Stimulated activated memory B cell treated with anti-CD40 and anti-IgM and Interleukin-4, amounts not matched to agents 10 μg/mL and 1 μg/mL and 100 μg/mL, for 72 hours (primary cell): ENCODE measurements at regions not wholly inside any gene's neighbourhood (a gene's known extent, or its start where the extent isn't known, plus 50 kb on each side); places are given as distances from the start of the nearest gene placed in this dataset.
"Not testable (repeated sequence)": the region's sequence is repeated elsewhere in the genome, so short reads cannot be mapped to it uniquely, and the experiment has no call there.

Experiments
- ATAC-seq: fragments of 150-1000 bp; cut with Tn5 transposase; 2 replicates; pipeline ENCODE4 v1.10.0; 2021
- H3K27ac Mint-ChIP-seq: one replicate; pipeline ENCODE4 v1.8.0; 2022; ENCODE audit warnings: mild to moderate bottlenecking, mixed read lengths
- H3K27me3 Mint-ChIP-seq: one replicate; pipeline ENCODE4 v1.8.0; 2022; ENCODE audit warnings: mixed read lengths
- H3K36me3 Mint-ChIP-seq: one replicate; pipeline ENCODE4 v1.8.0; 2022; ENCODE audit warnings: mixed read lengths
- H3K4me1 Mint-ChIP-seq: one replicate; pipeline ENCODE4 v1.8.0; 2022; ENCODE audit warnings: mixed read lengths
- H3K4me3 Mint-ChIP-seq: one replicate; pipeline ENCODE4 v1.8.0; 2022; ENCODE audit warnings: mild to moderate bottlenecking, moderate library complexity, mixed read lengths
- H3K9me3 Mint-ChIP-seq: one replicate; pipeline ENCODE4 v1.8.0; 2022; ENCODE audit warnings: mixed read lengths

DNA sequence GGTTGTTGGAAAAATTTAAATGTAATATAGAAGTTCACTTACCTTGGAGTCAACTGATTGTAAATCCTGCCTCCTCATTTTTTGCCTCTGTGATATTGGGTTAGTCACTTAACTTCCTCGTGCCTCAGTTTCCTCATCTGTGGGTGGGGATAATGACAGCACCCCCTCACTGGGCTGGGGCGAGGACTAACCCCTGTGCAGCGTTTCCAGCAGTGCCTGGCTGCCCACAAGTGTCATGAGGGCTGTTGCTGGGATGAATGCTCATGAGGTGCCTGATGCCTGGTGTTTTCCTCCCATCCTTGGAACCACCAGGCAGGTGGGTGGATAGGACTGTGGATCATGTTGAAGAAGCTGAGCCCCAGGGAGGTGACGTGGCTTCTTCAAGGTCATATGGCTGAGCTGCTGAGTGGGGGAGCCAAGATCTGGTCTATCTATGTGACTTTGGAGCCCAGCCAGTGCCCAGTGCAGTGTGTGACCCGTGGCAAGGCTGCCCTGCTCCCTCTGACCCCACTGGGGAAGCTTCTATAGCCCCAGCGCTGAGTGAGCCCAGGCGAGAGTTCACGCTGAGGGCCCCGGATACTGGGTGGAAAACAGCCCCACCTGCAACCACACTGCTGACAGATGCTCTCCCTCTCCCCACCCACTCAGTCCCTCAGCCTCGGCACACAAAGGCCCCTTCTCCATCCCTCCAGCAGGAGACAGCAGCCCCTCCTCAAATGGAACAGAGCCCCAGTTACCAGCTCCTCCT, 446.0 kb downstream of the PTPRU start:
- H3K27me3 Mint-ChIP-seq: peaks cover 50% of the 10 kb centered on the region
- H3K36me3 Mint-ChIP-seq: no peaks in the 10 kb centered on the region
- H3K4me1 Mint-ChIP-seq: no peaks in the 10 kb centered on the region

DNA sequence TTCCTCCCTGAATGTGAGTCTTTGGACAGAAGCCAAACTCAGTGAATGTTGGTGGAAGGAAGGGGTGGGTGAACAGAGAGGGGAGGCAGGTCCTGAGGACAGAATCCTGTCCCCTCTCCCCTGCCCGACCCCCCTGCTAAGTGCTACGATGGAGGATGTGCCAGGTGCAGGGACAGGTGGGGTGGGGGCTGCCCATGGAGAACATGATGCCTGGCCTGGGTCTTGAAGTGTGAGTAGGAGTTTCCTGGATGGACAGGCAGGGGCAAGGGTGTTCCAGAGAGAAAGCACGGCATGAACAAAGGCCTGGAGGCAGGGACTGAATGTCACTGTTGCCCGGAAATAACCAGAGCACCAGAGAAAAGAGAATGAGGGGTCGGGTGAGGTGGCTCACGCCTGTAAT, 445.1 kb downstream of the PTPRU start:
- H3K36me3 Mint-ChIP-seq, H3K9me3 Mint-ChIP-seq, H3K27ac Mint-ChIP-seq, H3K4me3 Mint-ChIP-seq, H3K4me1 Mint-ChIP-seq, ATAC-seq: not testable (repeated sequence)
- H3K27me3 Mint-ChIP-seq: peaks cover 41% of the 10 kb centered on the region

More for the DNA sequence above, 446.0 kb downstream of the PTPRU start:
- H3K9me3 Mint-ChIP-seq: no peaks in the 10 kb centered on the region
- ATAC-seq: no peak
- H3K27ac Mint-ChIP-seq: no peak overlapping the region
- H3K4me3 Mint-ChIP-seq: no peak overlapping the region

DNA sequence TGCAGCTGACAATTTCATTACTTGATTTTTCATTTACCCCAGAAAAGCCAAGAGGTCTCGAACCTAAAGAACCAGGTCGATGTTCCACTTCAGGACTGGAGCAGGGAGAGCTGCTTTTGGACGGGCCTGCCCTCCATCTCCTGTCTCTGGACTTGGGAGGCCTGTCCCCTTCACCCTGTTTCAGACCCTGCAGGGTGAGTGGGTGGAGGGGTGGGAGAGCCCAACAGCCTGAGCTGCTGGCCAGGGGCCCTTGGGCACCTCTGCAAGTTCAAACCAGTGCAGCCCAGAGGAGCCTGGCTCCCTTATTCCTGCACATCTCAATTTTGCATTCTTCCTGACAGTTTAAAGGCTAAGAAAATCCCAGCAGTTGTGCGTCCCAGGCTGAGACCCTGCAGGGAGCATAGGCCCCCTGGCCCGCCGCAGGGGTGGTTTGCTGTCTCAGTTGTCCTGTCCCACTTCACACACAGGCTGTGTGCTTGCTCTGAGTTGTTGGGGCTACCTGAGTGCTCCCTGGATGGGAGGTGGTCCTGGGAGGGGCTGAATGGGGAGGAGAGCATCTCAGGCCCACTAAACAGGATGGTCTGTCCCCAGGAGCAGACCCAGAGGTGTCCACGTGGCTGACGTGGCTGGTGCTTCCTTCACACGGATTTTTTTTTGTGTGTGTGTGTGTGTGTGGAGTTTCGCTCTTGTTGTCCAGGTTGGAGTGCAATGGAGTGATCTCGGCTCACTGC, 443.7 kb downstream of the PTPRU start:
- H3K27me3 Mint-ChIP-seq: peaks cover 27% of the 10 kb centered on the region
- H3K27ac Mint-ChIP-seq: no peak overlapping the region
- H3K9me3 Mint-ChIP-seq: no peaks in the 10 kb centered on the region
- no peak for ATAC-seq
- no peak overlapping the region for H3K4me3 Mint-ChIP-seq
- H3K4me1 Mint-ChIP-seq: no peaks in the 10 kb centered on the region
- H3K36me3 Mint-ChIP-seq: no peaks in the 10 kb centered on the region

DNA sequence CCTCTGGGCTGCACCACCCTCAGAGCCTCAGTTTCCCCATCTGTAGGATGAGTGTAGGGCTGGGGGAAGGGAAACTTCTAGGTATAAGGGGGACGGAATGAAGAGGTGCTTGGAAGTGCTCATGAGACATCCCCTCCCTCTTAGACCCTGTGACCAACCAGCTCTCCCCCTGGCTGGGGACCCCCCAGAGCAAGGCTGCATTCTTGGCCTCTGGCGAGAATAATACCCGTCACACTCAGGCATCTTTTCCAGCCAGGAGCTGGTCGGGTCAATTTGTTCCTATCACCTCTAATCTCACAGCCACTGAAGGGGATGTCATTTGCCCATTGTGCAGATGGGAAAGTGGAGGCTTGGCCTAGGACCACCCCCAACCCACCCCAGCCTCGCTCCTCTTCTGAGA, 443.0 kb downstream of the PTPRU start:
- H3K36me3 Mint-ChIP-seq: no peaks in the 10 kb centered on the region
- no peak for ATAC-seq
- no peaks in the 10 kb centered on the region for H3K9me3 Mint-ChIP-seq
- H3K27ac Mint-ChIP-seq: no peak overlapping the region
- peaks cover 22% of the 10 kb centered on the region for H3K27me3 Mint-ChIP-seq
- H3K4me1 Mint-ChIP-seq: no peaks in the 10 kb centered on the region
- no peak overlapping the region for H3K4me3 Mint-ChIP-seq

DNA sequence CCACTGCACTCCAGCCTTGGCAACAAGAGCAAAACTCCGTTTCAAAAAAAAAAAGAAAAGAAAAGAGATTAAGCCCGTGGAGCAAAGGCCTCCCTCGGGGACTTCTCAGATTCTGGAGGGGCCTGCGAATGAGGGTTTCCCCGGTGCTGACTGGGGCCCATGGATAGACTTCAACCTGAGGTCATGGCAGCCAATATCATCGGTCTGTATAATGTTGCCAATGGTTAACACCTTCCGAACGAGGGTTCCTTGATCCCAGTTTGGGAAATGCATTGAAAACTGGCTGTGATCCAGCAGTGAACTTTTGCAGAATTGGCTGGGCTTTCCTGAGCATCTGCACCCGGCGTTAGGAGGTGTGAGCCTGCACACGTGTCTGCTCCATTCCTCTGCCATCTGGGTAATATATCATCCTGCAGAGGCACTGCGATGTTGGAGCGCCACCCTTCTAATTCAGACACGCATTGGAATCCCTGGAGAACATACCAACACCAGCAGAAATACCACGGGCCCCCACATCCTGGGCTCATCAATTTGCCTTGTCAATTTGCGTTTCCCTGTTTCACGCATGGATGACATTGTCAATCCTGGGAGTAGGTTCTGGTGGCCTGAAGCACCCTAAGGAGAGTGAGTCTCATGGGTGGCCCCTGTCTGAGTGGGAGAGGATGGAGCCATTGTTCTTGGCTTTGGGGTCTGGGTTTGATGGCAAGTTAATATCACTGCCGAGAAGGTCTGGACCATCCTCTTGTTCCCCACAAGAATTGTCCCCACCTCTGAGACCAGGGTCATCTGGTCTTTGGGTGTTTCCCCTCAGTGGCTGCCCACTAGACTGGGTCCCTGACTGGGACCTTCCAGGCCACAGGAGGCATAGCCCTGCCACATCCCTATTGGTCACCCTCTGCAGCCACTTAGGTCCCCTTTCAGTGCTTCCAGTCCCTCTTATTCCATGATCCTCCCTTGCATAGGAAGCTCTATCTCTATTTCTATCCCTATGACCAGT, 441.0 kb downstream of the PTPRU start:
- no peak overlapping the region for H3K4me3 Mint-ChIP-seq
- H3K27me3 Mint-ChIP-seq: peaks cover 8% of the 10 kb centered on the region
- no peak overlapping the region for H3K27ac Mint-ChIP-seq
- H3K4me1 Mint-ChIP-seq: no peaks in the 10 kb centered on the region
- ATAC-seq: no peak
- H3K9me3 Mint-ChIP-seq: no peaks in the 10 kb centered on the region
- H3K36me3 Mint-ChIP-seq: no peaks in the 10 kb centered on the region

DNA sequence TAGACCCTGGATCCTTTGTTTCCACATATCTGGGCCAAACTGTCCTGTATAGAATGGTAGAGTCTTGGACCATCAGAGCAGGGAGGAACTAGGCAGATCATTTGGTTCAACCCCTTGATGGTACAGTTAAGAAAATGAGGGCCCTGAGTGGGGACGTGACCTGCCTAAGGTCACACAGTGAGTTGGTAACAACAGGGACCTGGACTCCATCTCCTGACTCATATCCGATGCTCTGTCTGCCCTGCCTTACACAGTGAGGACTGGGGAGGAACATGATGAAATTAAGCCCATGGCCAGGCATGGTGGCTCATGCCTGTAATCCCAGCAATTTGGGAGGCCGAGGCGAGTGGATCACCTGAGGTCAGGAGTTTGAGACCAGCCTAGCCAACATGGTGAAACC, 440.2 kb downstream of the PTPRU start:
- H3K27ac Mint-ChIP-seq: no peak overlapping the region
- H3K4me3 Mint-ChIP-seq: no peak overlapping the region
- H3K4me1 Mint-ChIP-seq: no peaks in the 10 kb centered on the region
- H3K27me3 Mint-ChIP-seq: peaks cover 6% of the 10 kb centered on the region
- H3K9me3 Mint-ChIP-seq: no peaks in the 10 kb centered on the region
- H3K36me3 Mint-ChIP-seq: no peaks in the 10 kb centered on the region
- ATAC-seq: no peak

DNA sequence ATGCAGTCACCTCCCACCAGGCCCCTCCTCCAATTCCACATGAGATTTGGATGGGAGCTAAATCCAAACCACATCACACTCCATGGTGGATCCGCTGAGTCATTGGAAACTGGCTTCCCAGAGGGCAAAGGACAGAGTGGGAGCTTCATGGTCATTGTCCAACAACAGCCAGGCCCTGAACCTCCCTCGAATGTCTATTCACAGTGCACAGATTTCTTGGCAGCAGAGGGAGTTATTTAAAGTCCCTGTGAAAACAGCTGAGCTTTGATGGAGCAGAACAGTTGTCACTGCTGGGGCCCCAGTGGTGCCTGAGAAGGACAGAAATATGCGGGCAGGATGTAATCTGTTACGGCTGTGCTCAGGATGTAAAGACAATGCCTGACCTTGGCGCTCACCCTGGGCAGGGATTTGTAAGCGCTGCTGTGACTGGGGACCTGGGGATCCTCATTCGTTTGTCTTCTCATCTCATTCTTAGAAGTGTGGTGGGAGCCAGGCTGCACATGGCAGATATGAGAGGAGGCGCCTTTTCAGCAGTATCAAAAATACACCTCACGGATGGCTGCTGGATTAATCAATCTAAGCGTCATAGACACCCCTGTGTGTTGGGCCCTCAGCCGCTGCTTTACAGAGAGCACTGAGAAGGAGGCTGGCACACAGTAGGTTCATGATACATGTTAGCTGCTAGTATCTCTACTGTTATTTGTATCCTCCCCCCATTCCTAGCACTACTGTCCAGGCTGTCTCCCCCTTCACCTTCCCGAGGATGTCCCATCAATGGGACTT, 439.4 kb downstream of the PTPRU start:
- H3K27ac Mint-ChIP-seq: no peak overlapping the region
- H3K27me3 Mint-ChIP-seq: no peaks in the 10 kb centered on the region
- ATAC-seq: no peak
- H3K9me3 Mint-ChIP-seq: no peaks in the 10 kb centered on the region
- H3K4me1 Mint-ChIP-seq: no peaks in the 10 kb centered on the region
- no peak overlapping the region for H3K4me3 Mint-ChIP-seq
- H3K36me3 Mint-ChIP-seq: no peaks in the 10 kb centered on the region

DNA sequence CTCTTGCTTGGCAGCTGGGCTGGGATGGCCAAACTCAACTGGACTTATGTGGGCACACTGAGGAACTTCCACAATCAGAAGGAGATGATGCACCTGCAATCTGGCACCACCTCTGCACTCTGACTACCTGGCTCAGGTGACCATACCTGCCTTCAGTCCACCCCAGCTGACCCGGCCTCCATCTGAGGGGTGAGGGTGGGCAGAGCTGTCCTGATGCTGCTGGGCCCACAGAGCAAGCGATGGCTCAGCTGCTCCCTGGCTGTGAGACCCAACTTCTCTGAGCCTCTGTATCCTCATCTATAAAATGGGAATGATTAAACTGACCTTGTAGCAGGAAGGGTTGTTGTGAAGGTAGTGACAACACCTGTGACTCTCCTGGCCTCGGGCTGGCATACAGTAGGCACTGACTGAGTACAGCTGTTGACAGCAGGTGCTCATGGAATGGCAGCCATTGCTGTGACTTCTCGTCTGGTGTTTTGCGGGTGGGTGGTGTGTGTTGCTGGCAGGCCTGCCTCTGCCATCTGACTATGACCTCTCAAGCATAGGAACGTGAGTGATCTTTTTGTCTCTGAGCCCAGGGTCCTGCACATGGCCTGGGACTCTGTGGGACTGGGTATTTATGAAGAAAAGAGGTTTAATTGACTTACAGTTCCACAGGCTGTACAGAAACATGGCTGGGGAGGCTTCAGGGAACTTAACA, 438.5 kb downstream of the PTPRU start:
- H3K27me3 Mint-ChIP-seq: peaks cover 8% of the 10 kb centered on the region
- H3K36me3 Mint-ChIP-seq: no peaks in the 10 kb centered on the region
- H3K27ac Mint-ChIP-seq: no peak overlapping the region
- no peak overlapping the region for H3K4me3 Mint-ChIP-seq
- ATAC-seq: no peak
- H3K9me3 Mint-ChIP-seq: no peaks in the 10 kb centered on the region
- no peaks in the 10 kb centered on the region for H3K4me1 Mint-ChIP-seq

DNA sequence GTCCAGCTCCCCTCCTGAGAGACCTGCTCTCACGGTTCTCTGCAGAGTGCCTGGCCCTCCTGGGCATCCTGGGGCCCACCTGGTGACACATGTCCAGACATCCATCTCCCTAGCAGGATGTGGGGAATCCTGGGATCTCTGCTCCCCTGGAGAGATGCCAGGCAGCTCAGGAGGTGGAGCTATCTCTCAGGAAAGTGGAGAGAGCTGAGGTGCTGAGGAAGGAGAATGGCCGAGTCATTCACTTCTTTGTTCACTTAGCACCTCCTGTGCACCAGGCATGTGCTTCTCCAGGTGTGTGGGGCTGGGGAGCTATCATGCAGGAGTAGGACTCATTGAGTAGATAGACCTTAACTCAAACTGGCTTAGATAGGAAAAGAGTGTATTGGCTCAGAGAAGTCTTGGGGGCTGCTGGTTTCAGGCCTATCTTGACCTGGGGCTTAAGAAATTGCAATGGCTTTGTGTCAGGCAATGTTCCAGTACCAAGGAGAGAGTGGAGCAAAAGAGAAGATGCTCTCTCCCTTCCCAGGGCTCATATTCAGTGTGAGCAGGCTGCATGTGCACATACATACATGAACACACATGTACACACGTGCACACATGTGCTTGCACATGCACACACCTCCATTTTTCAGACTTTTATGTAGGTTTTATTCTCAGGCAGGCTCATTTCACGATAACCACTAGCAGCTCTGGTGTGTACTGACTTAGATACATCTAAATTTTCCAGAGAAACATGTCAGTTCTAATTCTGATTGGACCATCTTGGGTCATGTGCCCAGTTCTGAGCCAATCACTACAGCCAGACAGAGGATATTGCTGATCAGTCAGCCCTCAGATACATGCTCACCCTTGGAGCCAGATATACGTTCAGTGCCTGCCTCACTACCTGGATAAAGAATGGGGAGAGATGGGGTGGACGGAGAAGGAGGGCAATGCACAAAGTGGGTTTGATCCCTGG, 437.6 kb downstream of the PTPRU start:
- H3K36me3 Mint-ChIP-seq: no peaks in the 10 kb centered on the region
- H3K4me3 Mint-ChIP-seq: no peak overlapping the region
- no peaks in the 10 kb centered on the region for H3K9me3 Mint-ChIP-seq
- H3K27ac Mint-ChIP-seq: no peak overlapping the region
- ATAC-seq: no peak
- peaks cover 15% of the 10 kb centered on the region for H3K27me3 Mint-ChIP-seq
- no peaks in the 10 kb centered on the region for H3K4me1 Mint-ChIP-seq

DNA sequence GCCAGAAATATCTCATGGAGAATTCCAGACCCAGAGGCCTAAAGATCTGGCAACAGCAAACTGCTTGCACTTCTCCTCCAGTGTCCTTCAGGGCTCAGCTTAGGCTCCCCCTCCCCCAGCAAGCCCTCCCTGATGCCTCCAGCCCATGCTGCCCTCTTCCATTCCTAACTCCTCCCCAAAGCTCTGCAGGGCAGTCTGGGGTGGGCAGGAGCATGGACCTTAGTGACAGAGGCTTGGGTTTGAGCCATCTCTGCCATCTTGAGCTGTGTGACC, 436.8 kb downstream of the PTPRU start:
- H3K9me3 Mint-ChIP-seq: no peaks in the 10 kb centered on the region
- H3K4me1 Mint-ChIP-seq: no peaks in the 10 kb centered on the region
- peaks cover 15% of the 10 kb centered on the region for H3K27me3 Mint-ChIP-seq
- H3K27ac Mint-ChIP-seq: no peak overlapping the region
- no peak overlapping the region for H3K4me3 Mint-ChIP-seq
- ATAC-seq: no peak
- no peaks in the 10 kb centered on the region for H3K36me3 Mint-ChIP-seq

DNA sequence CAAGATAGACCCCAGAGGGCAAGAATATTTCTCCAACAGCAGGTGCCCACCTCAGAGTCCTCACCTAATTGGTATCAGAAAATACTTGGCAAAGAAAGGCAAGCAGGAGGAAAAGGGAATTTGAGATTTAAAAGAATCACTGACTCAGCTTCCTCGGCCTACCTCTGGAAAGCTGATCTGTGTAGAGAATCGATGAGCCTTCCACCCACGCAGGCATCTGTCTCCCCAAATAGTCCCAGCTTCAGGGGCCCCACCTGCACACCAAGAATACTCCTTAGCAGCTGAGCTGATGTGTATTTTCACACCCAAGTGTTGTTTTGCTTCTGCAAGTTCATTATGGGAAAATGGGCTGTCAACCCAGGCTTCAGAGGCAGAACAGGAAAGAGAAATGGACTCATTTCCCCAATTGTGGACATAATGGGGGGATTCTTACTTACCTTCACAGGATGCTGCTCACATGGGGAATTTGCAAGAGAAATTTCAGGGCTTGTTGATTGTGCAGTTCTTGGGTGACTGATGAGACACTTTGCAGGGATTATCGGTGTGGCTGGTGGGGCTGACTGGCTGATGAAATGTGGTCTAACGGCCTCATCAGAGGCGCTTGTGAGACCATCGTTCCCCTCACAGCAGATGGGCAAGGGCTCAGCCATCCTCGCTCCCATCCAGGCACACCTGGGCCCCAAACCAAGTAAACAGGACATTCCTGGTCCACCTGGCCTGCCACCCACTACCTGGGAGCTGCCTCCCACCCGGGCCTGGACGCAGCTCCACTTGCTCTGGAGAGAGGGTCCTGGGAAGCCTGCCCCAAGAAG, 436.3 kb downstream of the PTPRU start:
- no peaks in the 10 kb centered on the region for H3K4me1 Mint-ChIP-seq
- no peak overlapping the region for H3K4me3 Mint-ChIP-seq

DNA sequence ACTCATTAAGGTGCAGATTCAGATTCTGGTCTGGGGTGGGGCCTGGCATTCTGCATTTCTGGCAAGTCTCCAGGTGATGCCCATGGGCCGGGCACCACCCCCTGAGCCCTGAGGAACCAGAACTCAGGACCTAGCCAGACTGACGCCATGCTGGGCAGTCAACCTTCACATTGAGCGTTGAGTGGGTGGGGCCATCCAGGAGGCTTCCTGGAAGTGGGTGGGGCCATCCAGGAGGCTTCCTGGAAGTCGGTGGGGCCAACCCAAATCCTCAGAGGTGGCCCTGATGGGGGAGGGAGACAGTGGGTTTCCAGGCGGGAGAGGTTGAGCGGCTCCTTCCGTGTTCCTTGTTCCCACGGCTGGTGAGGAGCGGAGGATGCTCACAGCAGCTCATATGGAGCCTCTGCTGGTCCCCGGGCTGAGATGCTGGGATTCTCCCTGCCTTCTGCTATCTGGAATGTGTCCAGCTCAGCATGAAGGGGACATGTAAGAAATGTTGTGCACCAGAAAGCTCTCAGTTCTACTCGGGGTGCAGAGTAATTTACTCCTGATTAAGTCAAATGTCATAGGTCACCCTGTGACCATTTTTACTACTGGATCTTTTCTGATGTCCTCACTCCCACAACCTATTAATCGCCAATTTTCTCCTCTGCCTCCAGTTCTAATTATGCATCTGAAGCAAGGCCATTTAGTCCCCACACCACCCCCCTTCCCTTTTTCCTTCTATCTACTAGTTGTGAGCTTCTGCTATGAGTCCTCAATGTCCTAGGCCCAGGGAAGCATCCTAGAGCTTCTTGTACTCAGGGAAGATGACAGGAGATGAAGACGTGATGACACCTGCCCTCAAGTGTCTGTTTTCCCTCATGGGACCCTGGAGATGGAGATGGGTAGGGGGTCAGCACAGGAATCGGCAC, 435.4 kb downstream of the PTPRU start:
- Mint-ChIP-seq H3K4me1 (no peaks in the 10 kb centered on the region), H3K36me3 (no peaks in the 10 kb centered on the region), H3K27ac (no peak overlapping the region), H3K27me3 (peaks cover 19% of the 10 kb centered on the region), H3K9me3 (no peaks in the 10 kb centered on the region), H3K4me3 (no peak overlapping the region)
- ATAC-seq: no peak

More for the DNA sequence above, 436.3 kb downstream of the PTPRU start:
- H3K27ac Mint-ChIP-seq: no peak overlapping the region
- ATAC-seq: no peak
- H3K36me3 Mint-ChIP-seq: no peaks in the 10 kb centered on the region
- peaks cover 15% of the 10 kb centered on the region for H3K27me3 Mint-ChIP-seq
- no peaks in the 10 kb centered on the region for H3K9me3 Mint-ChIP-seq
